HEK293T (cell line): ENCODE measurements at regions not wholly inside any gene's neighbourhood (a gene's known extent, or its start where the extent isn't known, plus 50 kb on each side); places are given as distances from the start of the nearest gene placed in this dataset.

ENCODE experiments used
- ARNT ChIP-seq: fragments of 450-650 bp; IDR thresholded peaks from 2 replicates; pipeline ENCODE4 v1.6.1; 2017; ENCODE audit warnings: mild to moderate bottlenecking
- BHLHE40 ChIP-seq: fragments of 450-650 bp; IDR thresholded peaks from 2 replicates; pipeline ENCODE4 v1.6.1; 2016; ENCODE audit warnings: mild to moderate bottlenecking, moderate library complexity, borderline replicate concordance
- CTBP1 ChIP-seq: fragments of 450-650 bp; IDR thresholded peaks from 2 replicates; pipeline ENCODE4 v1.6.1; 2016; ENCODE audit warnings: borderline replicate concordance
- FOXK2 ChIP-seq: fragments of 450-650 bp; IDR thresholded peaks from 2 replicates; pipeline ENCODE4 v1.6.1; 2016; ENCODE audit warnings: mild to moderate bottlenecking
- FOXM1 ChIP-seq: fragments of 450-650 bp; IDR thresholded peaks from 2 replicates; pipeline ENCODE4 v1.6.1; 2017; ENCODE audit warnings: mild to moderate bottlenecking, borderline replicate concordance
- HDGF ChIP-seq: fragments of 450-650 bp; IDR thresholded peaks from 2 replicates; pipeline ENCODE4 v1.6.1; 2017; ENCODE audit warnings: antibody characterized with exemption, borderline replicate concordance
- NFRKB ChIP-seq: fragments of 450-650 bp; IDR thresholded peaks from 2 replicates; pipeline ENCODE4 v1.6.1; 2016; ENCODE audit warnings: mild to moderate bottlenecking, moderate library complexity
- SP1 ChIP-seq: fragments of 450-650 bp; IDR thresholded peaks from 2 replicates; pipeline ENCODE4 v1.6.1; 2017
- SUZ12 ChIP-seq: fragments of 450-650 bp; IDR thresholded peaks from 2 replicates; pipeline ENCODE4 v1.6.1; 2016; ENCODE audit warnings: mild to moderate bottlenecking

GRCh38 chr21:38994042-38994441 lies 188.3 kb downstream of the ETS2 start:
- TF ChIP-seq BHLHE40 (no peak), SP1 (no peak), SUZ12 (no peak), NFRKB (no peak), ARNT (no peak), FOXK2 (no peak), FOXM1 (no peak), CTBP1 (no peak), HDGF (no peak)
